ENCODE measurements at regions not wholly inside any gene's neighbourhood (a gene's known extent, or its start where the extent isn't known, plus 50 kb on each side); places are given as distances from the start of the nearest gene placed in this dataset.

GRCh38 chr1:182191381-182192115 is 130.0 kb upstream of the ZNF648 start:
- no peak overlapping the region for H3K4me2 ChIP-seq (ENCODE audit: extremely low read depth, insufficient read depth, low read length)
- no peak overlapping the region for H3K4me3 ChIP-seq (replicated peaks in 1 of 4; ENCODE audit: control extremely low read depth in 1 of 4, insufficient read depth in 1 of 4, low read depth in 3 of 4, low read length in 4 of 4)
- no peaks in the 10 kb centered on the region for H4K20me1 ChIP-seq (ENCODE audit: control insufficient read depth, extremely low read depth, insufficient read depth, low read length)
- no peaks in the 10 kb centered on the region for H3K9me3 ChIP-seq (ENCODE audit: control insufficient read depth, insufficient read depth, low read depth, low read length)
- no peaks in the 10 kb centered on the region for H3K79me2 ChIP-seq (ENCODE audit: control insufficient read depth, insufficient read depth, low read length)
- TF ChIP-seq EZH2 (IDR thresholded peaks at IDR 0.05; ENCODE audit: low read length, missing control alignments) = no peak
- TF ChIP-seq, protein P1, sequence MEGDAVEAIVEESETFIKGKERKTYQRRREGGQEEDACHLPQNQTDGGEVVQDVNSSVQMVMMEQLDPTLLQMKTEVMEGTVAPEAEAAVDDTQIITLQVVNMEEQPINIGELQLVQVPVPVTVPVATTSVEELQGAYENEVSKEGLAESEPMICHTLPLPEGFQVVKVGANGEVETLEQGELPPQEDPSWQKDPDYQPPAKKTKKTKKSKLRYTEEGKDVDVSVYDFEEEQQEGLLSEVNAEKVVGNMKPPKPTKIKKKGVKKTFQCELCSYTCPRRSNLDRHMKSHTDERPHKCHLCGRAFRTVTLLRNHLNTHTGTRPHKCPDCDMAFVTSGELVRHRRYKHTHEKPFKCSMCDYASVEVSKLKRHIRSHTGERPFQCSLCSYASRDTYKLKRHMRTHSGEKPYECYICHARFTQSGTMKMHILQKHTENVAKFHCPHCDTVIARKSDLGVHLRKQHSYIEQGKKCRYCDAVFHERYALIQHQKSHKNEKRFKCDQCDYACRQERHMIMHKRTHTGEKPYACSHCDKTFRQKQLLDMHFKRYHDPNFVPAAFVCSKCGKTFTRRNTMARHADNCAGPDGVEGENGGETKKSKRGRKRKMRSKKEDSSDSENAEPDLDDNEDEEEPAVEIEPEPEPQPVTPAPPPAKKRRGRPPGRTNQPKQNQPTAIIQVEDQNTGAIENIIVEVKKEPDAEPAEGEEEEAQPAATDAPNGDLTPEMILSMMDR (conservative IDR thresholded peaks at IDR 0.05 in 1 of 2, IDR thresholded peaks at IDR 0.05 in 1 of 2; ENCODE audit: low read depth in 1 of 2, low read length in 2 of 2) = no peak
- DNase-seq (ENCODE audit: low read depth in 2 of 2) = no peak
- H2AFZ ChIP-seq (ENCODE audit: low read length) = no peak overlapping the region
- H3K27ac ChIP-seq (ENCODE audit: insufficient read depth, low read length) = no peak overlapping the region
- H3K36me3 ChIP-seq (ENCODE audit: control insufficient read depth, insufficient read depth, low read length) = no peaks in the 10 kb centered on the region
- no peaks in the 10 kb centered on the region for H3K4me1 ChIP-seq (ENCODE audit: control insufficient read depth, extremely low read depth, insufficient read depth, low read length)
- no peak overlapping the region for H3K9ac ChIP-seq (ENCODE audit: insufficient read depth, low read length)
- H3K27me3 ChIP-seq (ENCODE audit: control insufficient read depth, insufficient read depth, low read length) = no peaks in the 10 kb centered on the region

- peak in 1 of 2 donors; percentile 74 for DNase-seq (ENCODE audit: low read depth in 2 of 2)
- Histone ChIP-seq H3K9ac (ENCODE audit: insufficient read depth, low read length) (no peak overlapping the region), H3K27me3 (ENCODE audit: control insufficient read depth, insufficient read depth, low read length) (no peaks in the 10 kb centered on the region), H3K79me2 (ENCODE audit: control insufficient read depth, insufficient read depth, low read length) (no peaks in the 10 kb centered on the region), H3K4me1 (ENCODE audit: control insufficient read depth, extremely low read depth, insufficient read depth, low read length) (no peaks in the 10 kb centered on the region), H3K4me3 (replicated peaks in 1 of 4; ENCODE audit: control extremely low read depth in 1 of 4, insufficient read depth in 1 of 4, low read depth in 3 of 4, low read length in 4 of 4) (no peak overlapping the region), H3K27ac (ENCODE audit: insufficient read depth, low read length) (no peak overlapping the region), H3K9me3 (ENCODE audit: control insufficient read depth, insufficient read depth, low read depth, low read length) (no peaks in the 10 kb centered on the region), H3K4me2 (ENCODE audit: extremely low read depth, insufficient read depth, low read length) (no peak overlapping the region), H4K20me1 (ENCODE audit: control insufficient read depth, extremely low read depth, insufficient read depth, low read length) (no peaks in the 10 kb centered on the region), H2AFZ (ENCODE audit: low read length) (no peak overlapping the region), H3K36me3 (ENCODE audit: control insufficient read depth, insufficient read depth, low read length) (no peaks in the 10 kb centered on the region)
- TF ChIP-seq, protein P1 (conservative IDR thresholded peaks at IDR 0.05 in 1 of 2, IDR thresholded peaks at IDR 0.05 in 1 of 2; ENCODE audit: low read depth in 1 of 2, low read length in 2 of 2) = no peak
- no peak for TF ChIP-seq EZH2 (IDR thresholded peaks at IDR 0.05; ENCODE audit: low read length, missing control alignments)
These were observed 128.1 kb upstream of the ZNF648 start for GRCh38 chr1:182189535-182190066.

DNA sequence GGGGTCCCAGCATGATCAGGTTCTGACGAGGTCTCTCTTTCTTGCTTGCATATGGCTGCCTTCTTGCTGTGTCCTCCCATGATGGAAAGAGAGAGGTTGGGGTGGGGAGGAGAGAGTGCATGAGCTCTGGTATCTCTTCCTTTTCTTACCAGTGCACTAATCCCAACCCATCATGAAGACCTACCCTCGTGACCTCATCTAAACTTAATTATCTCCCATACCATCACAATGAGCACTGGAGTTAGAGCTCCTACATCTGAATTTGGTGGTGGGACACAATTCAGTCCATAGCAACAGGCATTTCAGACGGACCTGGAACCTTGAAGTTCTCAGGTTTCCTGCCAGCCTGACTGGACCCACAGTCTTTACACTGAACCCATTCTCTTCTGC is 125.2 kb upstream of the ZNF648 start:
- TF ChIP-seq EZH2 (IDR thresholded peaks at IDR 0.05; ENCODE audit: low read length, missing control alignments) = no peak
- TF ChIP-seq, protein P1 (conservative IDR thresholded peaks at IDR 0.05 in 1 of 2, IDR thresholded peaks at IDR 0.05 in 1 of 2; ENCODE audit: low read depth in 1 of 2, low read length in 2 of 2) = no peak
- no peak for DNase-seq (ENCODE audit: low read depth in 2 of 2)
- no peak overlapping the region for H3K4me2 ChIP-seq (ENCODE audit: extremely low read depth, insufficient read depth, low read length)

More for the DNA sequence above, 125.2 kb upstream of the ZNF648 start:
- Histone ChIP-seq H2AFZ (ENCODE audit: low read length) (no peak overlapping the region), H3K27me3 (ENCODE audit: control insufficient read depth, insufficient read depth, low read length) (no peaks in the 10 kb centered on the region), H3K4me3 (replicated peaks in 1 of 4; ENCODE audit: control extremely low read depth in 1 of 4, insufficient read depth in 1 of 4, low read depth in 3 of 4, low read length in 4 of 4) (no peak overlapping the region), H3K27ac (ENCODE audit: insufficient read depth, low read length) (no peak overlapping the region), H4K20me1 (ENCODE audit: control insufficient read depth, extremely low read depth, insufficient read depth, low read length) (no peaks in the 10 kb centered on the region), H3K36me3 (ENCODE audit: control insufficient read depth, insufficient read depth, low read length) (no peaks in the 10 kb centered on the region), H3K9me3 (ENCODE audit: control insufficient read depth, insufficient read depth, low read depth, low read length) (no peaks in the 10 kb centered on the region), H3K9ac (ENCODE audit: insufficient read depth, low read length) (no peak overlapping the region), H3K79me2 (ENCODE audit: control insufficient read depth, insufficient read depth, low read length) (no peaks in the 10 kb centered on the region), H3K4me1 (ENCODE audit: control insufficient read depth, extremely low read depth, insufficient read depth, low read length) (no peaks in the 10 kb centered on the region)
